ENCODE measurements at regions not wholly inside any gene's neighbourhood (a gene's known extent, or its start where the extent isn't known, plus 50 kb on each side); places are given as distances from the start of the nearest gene placed in this dataset.

DNA sequence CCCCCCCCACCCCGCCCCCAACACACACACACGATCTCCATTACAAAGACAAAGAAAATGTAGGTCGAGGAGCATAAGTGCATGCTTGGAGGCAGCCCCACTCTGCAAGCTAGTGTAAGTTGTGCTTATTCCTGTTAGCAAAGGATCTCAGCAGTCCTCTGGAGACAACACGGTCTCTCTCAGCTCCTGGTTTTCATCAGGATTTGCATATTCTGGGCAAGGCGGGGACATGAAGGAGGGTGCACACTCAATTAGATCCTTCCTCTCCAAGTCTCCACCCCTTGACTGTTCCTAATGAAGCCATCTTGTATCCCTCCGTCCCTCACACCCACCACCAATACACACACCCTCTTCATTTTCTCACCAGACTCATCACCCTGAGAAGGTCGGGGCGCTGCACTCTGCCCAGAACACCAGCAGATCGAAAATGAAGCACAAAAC, 63.8 kb downstream of the MRPL46 start:
- Mint-ChIP-seq H3K27me3 (ENCODE audit: low read depth) (peaks cover 35% of the 10 kb centered on the region), H3K36me3 (ENCODE audit: low read depth) (no peaks in the 10 kb centered on the region), H3K4me1 (peaks cover 32% of the 10 kb centered on the region), H3K9me3 (peaks cover 5% of the 10 kb centered on the region), H3K4me3 (peak overlapping the region in 1 of 3 experiments; percentile 5), H3K27ac (no peak overlapping the region)
- TF ChIP-seq, protein P1, sequence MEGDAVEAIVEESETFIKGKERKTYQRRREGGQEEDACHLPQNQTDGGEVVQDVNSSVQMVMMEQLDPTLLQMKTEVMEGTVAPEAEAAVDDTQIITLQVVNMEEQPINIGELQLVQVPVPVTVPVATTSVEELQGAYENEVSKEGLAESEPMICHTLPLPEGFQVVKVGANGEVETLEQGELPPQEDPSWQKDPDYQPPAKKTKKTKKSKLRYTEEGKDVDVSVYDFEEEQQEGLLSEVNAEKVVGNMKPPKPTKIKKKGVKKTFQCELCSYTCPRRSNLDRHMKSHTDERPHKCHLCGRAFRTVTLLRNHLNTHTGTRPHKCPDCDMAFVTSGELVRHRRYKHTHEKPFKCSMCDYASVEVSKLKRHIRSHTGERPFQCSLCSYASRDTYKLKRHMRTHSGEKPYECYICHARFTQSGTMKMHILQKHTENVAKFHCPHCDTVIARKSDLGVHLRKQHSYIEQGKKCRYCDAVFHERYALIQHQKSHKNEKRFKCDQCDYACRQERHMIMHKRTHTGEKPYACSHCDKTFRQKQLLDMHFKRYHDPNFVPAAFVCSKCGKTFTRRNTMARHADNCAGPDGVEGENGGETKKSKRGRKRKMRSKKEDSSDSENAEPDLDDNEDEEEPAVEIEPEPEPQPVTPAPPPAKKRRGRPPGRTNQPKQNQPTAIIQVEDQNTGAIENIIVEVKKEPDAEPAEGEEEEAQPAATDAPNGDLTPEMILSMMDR (IDR thresholded peaks at IDR 0.05; ENCODE audit: unreplicated experiment in 3 of 3) = no peak

DNA sequence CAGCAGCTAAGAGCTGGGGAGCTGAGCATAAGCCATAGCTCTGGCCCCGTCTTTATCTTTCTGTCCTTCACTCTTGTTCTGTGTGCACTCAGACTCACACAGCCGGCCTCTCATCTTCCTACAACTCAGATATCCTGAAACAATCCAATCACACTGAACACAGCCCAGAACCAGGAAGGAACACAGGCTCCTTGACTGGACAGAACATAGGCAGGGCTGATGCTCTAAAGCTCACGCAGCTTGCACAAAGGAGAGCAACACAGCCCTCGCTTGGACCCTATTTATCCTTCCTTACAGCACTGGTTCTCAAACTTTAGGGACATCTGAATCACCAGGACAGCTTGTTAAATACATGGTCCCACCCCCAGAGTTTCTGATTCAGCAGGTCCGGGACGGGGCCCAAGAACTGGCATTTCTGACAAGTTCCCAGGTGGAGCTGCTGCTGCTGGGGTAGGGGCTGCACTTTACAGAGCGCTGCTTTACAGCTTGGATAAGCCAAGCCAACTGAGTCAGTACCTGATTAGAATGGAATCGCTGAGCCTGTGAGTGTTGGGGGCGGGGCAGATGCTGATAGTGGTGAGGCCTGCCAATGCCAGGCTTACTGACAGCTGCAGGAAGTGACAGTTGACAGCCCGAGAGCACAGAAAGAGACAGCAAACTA, 65.1 kb downstream of the MRPL46 start:
- TF ChIP-seq, protein P1 (IDR thresholded peaks at IDR 0.05; ENCODE audit: unreplicated experiment in 3 of 3) = no peak
- H3K36me3 Mint-ChIP-seq (ENCODE audit: low read depth) = no peaks in the 10 kb centered on the region
- H3K27ac Mint-ChIP-seq = peak overlapping the region in 2 of 3 experiments; percentile 18 to 79
- H3K9me3 Mint-ChIP-seq = peaks cover 5% of the 10 kb centered on the region
- peaks cover 38% of the 10 kb centered on the region for H3K27me3 Mint-ChIP-seq (ENCODE audit: low read depth)
- peaks cover 32% of the 10 kb centered on the region for H3K4me1 Mint-ChIP-seq
- H3K4me3 Mint-ChIP-seq = no peak overlapping the region

DNA sequence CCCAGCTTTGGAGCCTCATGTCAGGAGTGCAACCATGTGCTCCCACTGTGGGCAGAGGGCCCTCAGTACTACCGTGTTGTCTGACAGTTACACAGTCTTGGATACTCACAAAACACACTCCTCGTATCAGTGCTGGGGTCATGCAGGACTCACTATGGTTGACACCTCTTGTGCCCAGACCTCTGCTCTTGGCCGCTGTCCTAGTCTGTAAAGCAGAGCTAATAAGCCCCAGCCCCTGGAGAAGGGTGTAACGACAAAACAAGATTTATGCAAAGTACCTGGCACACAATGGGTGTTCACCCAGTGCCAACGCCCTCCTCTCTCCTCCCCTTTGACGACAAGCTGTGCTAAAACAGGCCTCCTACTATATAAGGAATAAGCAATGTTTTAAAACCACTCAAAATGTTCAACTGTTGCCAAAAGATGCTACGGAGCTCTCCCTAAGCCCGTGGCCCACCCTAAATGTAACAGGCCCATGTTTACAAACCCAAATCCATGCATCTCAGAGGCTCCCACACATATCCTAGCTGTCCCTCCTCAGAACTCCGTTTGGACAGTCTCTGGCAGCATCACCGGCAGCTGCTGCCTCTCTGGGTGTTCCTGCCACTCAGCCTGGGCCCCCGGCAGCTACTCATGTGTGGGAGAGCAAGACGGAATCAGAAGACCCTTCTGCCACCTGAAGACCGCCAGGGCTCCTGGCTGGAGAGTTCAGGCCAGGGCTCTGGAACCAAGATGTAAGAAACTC, 65.8 kb downstream of the MRPL46 start:
- Mint-ChIP-seq H3K4me3 (no peak overlapping the region), H3K4me1 (peaks cover 34% of the 10 kb centered on the region), H3K36me3 (ENCODE audit: low read depth) (no peaks in the 10 kb centered on the region), H3K27ac (peak overlapping the region in 2 of 3 experiments; percentile 18 to 79), H3K9me3 (peaks cover 5% of the 10 kb centered on the region), H3K27me3 (ENCODE audit: low read depth) (peaks cover 31% of the 10 kb centered on the region)
- TF ChIP-seq, protein P1 (IDR thresholded peaks at IDR 0.05; ENCODE audit: unreplicated experiment in 3 of 3) = no peak

DNA sequence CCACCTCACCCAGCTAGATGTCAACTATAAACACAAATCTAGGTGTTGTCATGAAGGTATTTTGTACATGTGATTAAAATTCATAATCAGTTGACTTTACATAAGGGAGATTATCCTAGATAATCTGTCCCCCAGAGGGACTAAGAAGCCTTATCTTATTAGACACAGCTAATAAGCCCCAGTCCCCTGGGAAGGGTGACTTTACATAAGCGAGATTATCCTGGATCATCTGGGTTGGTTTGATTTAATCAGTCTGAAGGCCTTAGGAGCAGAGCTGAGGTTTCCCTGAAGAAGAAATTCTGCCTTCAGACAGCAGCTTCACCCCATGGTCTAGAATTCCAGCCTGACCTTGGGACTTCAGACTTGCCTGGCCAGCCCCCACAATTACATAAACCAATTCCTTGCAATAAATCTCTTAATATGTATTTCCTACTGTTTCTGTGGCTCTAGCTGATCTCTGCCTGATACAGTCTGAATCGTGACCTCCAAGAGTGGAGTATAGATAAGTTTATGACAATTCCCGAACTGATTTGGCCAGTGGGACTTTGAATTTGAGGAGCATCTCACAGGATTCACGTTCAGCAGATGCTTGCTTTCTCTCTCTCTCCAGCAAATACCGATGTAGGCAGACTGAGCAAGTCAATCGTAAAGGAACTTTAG, 66.5 kb downstream of the MRPL46 start:
- Mint-ChIP-seq H3K4me1 (peaks cover 40% of the 10 kb centered on the region), H3K4me3 (no peak overlapping the region), H3K27ac (peak overlapping the region in 2 of 3 experiments; percentile 5 to 79), H3K9me3 (peaks cover 2% of the 10 kb centered on the region), H3K27me3 (ENCODE audit: low read depth) (peaks cover 24% of the 10 kb centered on the region), H3K36me3 (ENCODE audit: low read depth) (no peaks in the 10 kb centered on the region)
- TF ChIP-seq, protein P1 (IDR thresholded peaks at IDR 0.05; ENCODE audit: unreplicated experiment in 3 of 3) = no peak

DNA sequence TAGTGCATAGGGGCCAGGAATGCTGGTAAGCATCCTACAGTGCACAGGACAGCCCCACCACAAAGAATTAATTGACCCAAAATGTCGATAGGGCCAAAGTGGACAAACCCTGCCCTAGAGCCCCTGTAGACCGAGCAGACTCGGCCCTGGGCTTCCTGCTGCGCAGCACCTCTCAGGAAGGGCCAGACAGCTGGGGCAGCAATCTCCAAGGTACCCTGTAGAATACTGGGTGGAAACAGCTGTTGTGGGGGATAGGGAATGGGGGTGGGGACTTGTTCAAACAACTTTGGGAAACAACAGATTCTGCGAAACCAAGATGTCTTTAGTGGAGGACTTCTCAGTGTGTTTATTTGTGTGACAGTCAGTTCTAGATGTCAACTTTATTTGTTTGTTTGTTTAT, 67.1 kb downstream of the MRPL46 start:
- Mint-ChIP-seq H3K4me3 (no peak overlapping the region), H3K27me3 (ENCODE audit: low read depth) (peaks cover 21% of the 10 kb centered on the region), H3K4me1 (peaks cover 45% of the 10 kb centered on the region), H3K27ac (no peak overlapping the region), H3K9me3 (peaks cover 2% of the 10 kb centered on the region), H3K36me3 (ENCODE audit: low read depth) (no peaks in the 10 kb centered on the region)
- TF ChIP-seq, protein P1 (IDR thresholded peaks at IDR 0.05; ENCODE audit: unreplicated experiment in 3 of 3) = no peak

Data from nephron (organoid).